OCI-LY1 (cell line): ENCODE measurements at regions not wholly inside any gene's neighbourhood (a gene's known extent, or its start where the extent isn't known, plus 50 kb on each side); places are given as distances from the start of the nearest gene placed in this dataset.

ENCODE experiments used
- CTCF ChIP-seq: fragments of 200-600 bp; sonication (generic), shearing (Covaris generic); IDR thresholded peaks from 2 replicates; pipeline ENCODE4 v1.5.1; 2017; ENCODE audit warnings: mild to moderate bottlenecking, antibody characterized with exemption, low read length, moderate library complexity, mixed read lengths
- EZH2 ChIP-seq: fragments of 200-600 bp; sonication (generic), shearing (Covaris generic); IDR thresholded peaks from 2 replicates; pipeline ENCODE4 v1.8.0; 2017; ENCODE audit warnings: borderline replicate concordance, mixed run types, mild to moderate bottlenecking, antibody characterized with exemption, low read length, moderate library complexity, mixed read lengths

GRCh38 chr3:191775451-191776233 is 314.7 kb downstream of the PYDC2 start:
- no peak for TF ChIP-seq CTCF
- TF ChIP-seq EZH2, result no peak
